Ishikawa (cell line): ENCODE measurements at regions not wholly inside any gene's neighbourhood (a gene's known extent, or its start where the extent isn't known, plus 50 kb on each side); places are given as distances from the start of the nearest gene placed in this dataset.

Source experiments
- EGR1 ChIP-seq: IDR thresholded peaks from 2 replicates; pipeline ENCODE4 v1.6.1; 2012
- EP300 ChIP-seq: IDR thresholded peaks from 2 replicates; pipeline ENCODE4 v1.6.1; 2012; ENCODE audit warnings: borderline replicate concordance
- RAD21 ChIP-seq: IDR thresholded peaks from 2 replicates; pipeline ENCODE4 v1.6.1; 2012; ENCODE audit warnings: low read depth
- REST ChIP-seq: IDR thresholded peaks from 2 replicates; pipeline ENCODE4 v1.6.1; 2012; ENCODE audit warnings: low read depth, mild to moderate bottlenecking
- TEAD4 ChIP-seq: IDR thresholded peaks from 2 replicates; pipeline ENCODE4 v1.6.1; 2012
- YY1 ChIP-seq: IDR thresholded peaks from 2 replicates; pipeline ENCODE4 v1.6.1; 2012; ENCODE audit warnings: low read depth

- TF ChIP-seq TEAD4 (no peak), REST (no peak), EGR1 (no peak), EP300 (no peak), YY1 (no peak), RAD21 (no peak)
Measured at GRCh38 chr6:44029444-44030185, 97.6 kb downstream of the MRPL14 start.
